Adipocyte (in vitro differentiated cells): ENCODE measurements at regions not wholly inside any gene's neighbourhood (a gene's known extent, or its start where the extent isn't known, plus 50 kb on each side); places are given as distances from the start of the nearest gene placed in this dataset.

Experiments used
- DNase-seq: peaks from one replicate; pipeline ENCODE4 v3.0.0-alpha.2; 2015; ENCODE audit warnings: low read depth
- H3K27me3 ChIP-seq: replicated peaks from 2 replicates; pipeline ENCODE4 v1.7.0; 2013; ENCODE audit warnings: mild to moderate bottlenecking, low read length, moderate library complexity; ENCODE audit not compliant: control insufficient read depth, insufficient read depth
- H3K36me3 ChIP-seq: 2 replicates; pipeline ENCODE4 v1.7.0; 2013; ENCODE audit warnings: low read length, mild to moderate bottlenecking, moderate library complexity; ENCODE audit not compliant: control insufficient read depth, insufficient read depth, severe bottlenecking
- H3K4me1 ChIP-seq: 2 replicates; pipeline ENCODE4 v1.7.0; 2013; ENCODE audit warnings: mild to moderate bottlenecking, low read length, moderate library complexity; ENCODE audit not compliant: control insufficient read depth, insufficient read depth
- H3K4me3 ChIP-seq: 2 replicates; pipeline ENCODE4 v1.7.0; 2013; ENCODE audit warnings: mild to moderate bottlenecking, low read length, moderate library complexity
- H3K9ac ChIP-seq: 2 replicates; pipeline ENCODE4 v1.7.0; 2013; ENCODE audit warnings: mild to moderate bottlenecking, low read length, moderate library complexity
- H3K9me3 ChIP-seq: 2 replicates; pipeline ENCODE4 v1.7.0; 2013; ENCODE audit warnings: mild to moderate bottlenecking, low read length, moderate library complexity; ENCODE audit not compliant: control insufficient read depth

DNA sequence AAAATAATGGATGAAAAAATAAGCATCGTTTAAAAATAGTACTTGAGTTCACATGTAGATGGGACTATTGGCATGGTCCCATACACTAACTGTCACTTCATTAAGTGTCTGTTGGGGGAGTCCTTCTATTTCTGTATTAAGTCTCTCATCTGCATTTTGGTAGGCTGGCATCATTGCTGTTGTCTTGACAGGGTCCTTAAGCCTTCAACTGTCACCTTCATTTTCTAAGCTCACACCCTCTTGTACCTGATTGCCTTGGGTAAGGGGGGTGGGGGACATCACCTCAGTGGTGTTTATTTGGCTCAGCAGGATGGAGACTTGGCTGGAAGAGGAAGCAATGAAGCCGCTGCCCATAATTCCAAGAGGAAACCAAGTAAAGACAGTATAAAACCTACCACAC is 202.0 kb upstream of the VEPH1 start:
- Histone ChIP-seq H3K36me3 (no peaks in the 10 kb centered on the region), H3K27me3 (no peaks in the 10 kb centered on the region), H3K9me3 (peaks cover 3% of the 10 kb centered on the region), H3K4me1 (peaks cover 3% of the 10 kb centered on the region), H3K4me3 (no peak overlapping the region), H3K9ac (no peak overlapping the region)
- DNase-seq, result no peak

DNA sequence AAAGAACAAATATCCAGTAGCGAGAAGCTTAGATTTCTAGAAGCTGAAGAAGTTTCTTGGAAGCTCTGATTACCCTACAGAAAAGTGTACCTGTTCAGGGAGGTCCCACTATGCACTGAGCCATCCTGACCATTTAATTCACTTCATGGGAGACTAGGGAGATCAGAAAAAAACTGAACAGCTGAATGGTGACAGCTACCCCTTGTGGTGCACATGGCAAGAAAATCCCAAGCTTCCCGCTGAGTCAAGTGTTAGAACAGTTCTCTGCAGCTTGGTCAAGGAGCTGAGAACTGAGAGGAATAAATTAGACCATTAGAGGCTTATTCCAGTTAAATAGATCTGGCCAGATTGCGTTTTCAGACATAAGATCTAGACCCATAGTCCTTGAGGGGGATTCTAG is 197.2 kb upstream of the VEPH1 start:
- Histone ChIP-seq H3K4me1 (peaks cover 12% of the 10 kb centered on the region), H3K9me3 (peaks cover 3% of the 10 kb centered on the region), H3K36me3 (no peaks in the 10 kb centered on the region), H3K27me3 (peaks cover 2% of the 10 kb centered on the region), H3K9ac (no peak overlapping the region), H3K4me3 (no peak overlapping the region)
- DNase-seq, result no peak

DNA sequence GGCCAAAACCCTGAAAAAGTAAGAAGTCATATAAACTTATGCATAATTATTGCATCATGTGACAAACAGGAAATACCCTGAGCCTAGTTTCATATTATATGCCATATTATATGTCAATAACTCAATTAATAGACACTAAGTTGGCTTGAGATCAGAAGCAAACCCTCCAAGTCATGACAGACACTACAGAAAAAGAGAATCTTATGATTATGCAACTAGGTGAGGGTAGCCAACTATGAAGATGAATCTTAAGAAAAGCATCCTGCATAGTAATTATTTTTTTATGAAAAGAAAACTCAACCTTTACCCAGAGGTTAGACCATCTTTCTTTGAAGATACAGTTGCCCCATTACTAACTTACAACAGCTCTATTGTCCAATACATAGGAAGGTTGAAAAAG is 192.4 kb upstream of the VEPH1 start:
- peaks cover 2% of the 10 kb centered on the region for H3K27me3 ChIP-seq
- H3K4me1 ChIP-seq, result peaks cover 20% of the 10 kb centered on the region
- H3K9ac ChIP-seq, result no peak overlapping the region
- no peaks in the 10 kb centered on the region for H3K36me3 ChIP-seq
- no peak for DNase-seq
- H3K9me3 ChIP-seq, result no peaks in the 10 kb centered on the region
- no peak overlapping the region for H3K4me3 ChIP-seq

DNA sequence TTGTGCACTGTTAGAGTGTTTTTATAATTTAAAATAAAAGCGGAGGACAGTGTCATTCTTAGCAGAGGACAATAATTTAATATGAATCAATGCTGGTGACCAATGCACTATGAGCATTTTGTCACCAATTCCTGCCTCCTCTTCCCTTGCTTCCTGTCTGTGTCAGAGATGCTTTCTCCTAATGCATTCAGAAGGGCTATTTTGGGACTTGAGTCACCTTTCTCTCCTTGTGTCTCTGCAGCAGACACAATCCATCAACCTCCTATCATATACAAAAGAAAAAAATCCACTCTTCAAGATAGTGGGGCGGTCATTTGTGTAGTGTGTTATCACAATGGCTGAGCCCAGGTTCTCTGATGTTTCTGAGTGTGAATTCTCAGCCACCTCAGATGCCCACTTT is 191.9 kb upstream of the VEPH1 start:
- Histone ChIP-seq H3K4me1 (peaks cover 20% of the 10 kb centered on the region), H3K4me3 (no peak overlapping the region), H3K27me3 (peaks cover 2% of the 10 kb centered on the region), H3K36me3 (no peaks in the 10 kb centered on the region), H3K9ac (no peak overlapping the region), H3K9me3 (no peaks in the 10 kb centered on the region)
- DNase-seq, result no peak

DNA sequence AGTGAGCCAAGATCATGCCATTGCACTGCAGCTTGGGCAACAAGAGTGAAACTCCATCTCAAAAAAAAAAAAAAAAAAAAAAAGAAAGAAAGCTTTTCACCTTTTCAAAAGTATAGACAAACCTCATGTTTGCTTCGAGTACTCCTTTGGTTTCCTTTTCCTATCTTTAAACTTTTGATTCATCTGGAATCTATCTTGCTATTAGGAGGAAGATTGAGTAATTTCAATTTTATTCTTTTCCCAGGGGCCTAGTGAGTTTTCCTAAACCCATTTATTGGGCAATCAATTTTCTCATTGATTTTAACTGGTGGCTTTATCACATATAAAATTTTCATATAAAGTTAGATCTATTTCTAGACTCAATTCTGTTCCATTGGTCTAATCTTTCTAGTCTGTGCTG is 190.5 kb upstream of the VEPH1 start:
- Histone ChIP-seq H3K4me1 (peaks cover 20% of the 10 kb centered on the region), H3K9ac (no peak overlapping the region), H3K4me3 (no peak overlapping the region), H3K36me3 (no peaks in the 10 kb centered on the region), H3K27me3 (no peaks in the 10 kb centered on the region), H3K9me3 (no peaks in the 10 kb centered on the region)
- no peak for DNase-seq

DNA sequence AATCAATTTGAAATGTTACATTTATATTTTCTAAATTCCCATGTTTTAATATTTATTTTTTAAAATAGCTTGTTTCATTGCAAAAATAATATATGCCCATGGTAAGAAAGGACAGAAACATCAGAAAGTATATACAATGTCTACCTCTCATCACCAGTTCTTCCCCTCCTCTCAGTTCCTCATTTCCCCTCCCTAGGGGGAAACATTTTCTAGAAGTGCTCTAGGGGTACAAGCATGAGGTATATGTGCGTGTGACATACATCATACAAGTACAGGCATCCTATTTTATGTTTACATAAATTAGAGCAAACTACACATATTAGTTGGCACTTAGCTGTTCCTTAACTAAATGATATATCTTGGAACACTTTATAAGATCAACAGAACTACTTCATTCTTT is 189.3 kb upstream of the VEPH1 start:
- H3K9me3 ChIP-seq, result no peaks in the 10 kb centered on the region
- no peaks in the 10 kb centered on the region for H3K27me3 ChIP-seq
- no peak for DNase-seq
- no peak overlapping the region for H3K4me3 ChIP-seq
- peaks cover 20% of the 10 kb centered on the region for H3K4me1 ChIP-seq
- no peak overlapping the region for H3K9ac ChIP-seq
- no peaks in the 10 kb centered on the region for H3K36me3 ChIP-seq

DNA sequence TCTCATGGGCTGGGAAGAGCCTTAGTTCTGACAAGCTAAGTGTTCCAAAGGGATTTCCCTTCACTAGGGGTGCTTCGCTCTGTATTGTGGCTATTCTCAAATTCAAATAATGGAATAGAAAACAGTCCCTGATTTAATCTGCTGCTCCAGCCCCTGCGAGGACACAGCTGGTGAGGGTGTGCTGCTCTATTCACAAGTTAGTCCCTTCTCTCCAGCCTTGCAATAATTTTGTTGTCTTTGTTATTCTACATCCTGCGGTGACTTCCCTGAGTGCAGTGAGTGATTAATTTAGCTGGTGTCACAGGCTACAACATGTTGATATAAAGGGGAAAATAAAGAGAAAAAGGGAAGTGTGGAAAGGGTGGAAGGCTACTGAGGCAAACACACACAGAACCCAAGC is 180.5 kb upstream of the VEPH1 start:
- no peak for DNase-seq
- H3K4me1 ChIP-seq, result no peaks in the 10 kb centered on the region
- H3K9ac ChIP-seq, result no peak overlapping the region
- H3K4me3 ChIP-seq, result no peak overlapping the region
- peaks cover 9% of the 10 kb centered on the region for H3K27me3 ChIP-seq
- no peaks in the 10 kb centered on the region for H3K9me3 ChIP-seq
- H3K36me3 ChIP-seq, result no peaks in the 10 kb centered on the region

DNA sequence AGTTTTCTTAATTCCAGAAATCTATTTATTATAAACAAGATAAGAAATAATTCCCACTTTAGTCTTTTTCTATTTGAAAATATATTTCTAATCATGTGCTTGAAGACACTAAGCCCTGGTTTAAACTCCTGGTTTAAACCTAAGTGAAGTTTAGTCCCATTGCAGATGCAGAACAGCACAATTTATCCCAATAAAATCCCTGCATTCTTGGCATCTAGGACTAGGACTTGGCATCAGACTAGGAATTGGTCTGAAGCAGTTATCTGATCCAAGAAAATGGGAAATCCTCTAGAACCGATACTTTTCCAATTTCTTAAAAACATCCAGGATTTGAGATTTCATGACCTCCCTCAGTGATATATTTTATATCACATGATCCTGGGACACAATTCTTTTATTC is 168.8 kb upstream of the VEPH1 start:
- no peaks in the 10 kb centered on the region for H3K27me3 ChIP-seq
- H3K4me3 ChIP-seq, result no peak overlapping the region
- no peak for DNase-seq
- H3K9me3 ChIP-seq, result no peaks in the 10 kb centered on the region
- peaks cover 8% of the 10 kb centered on the region for H3K4me1 ChIP-seq
- H3K36me3 ChIP-seq, result no peaks in the 10 kb centered on the region
- H3K9ac ChIP-seq, result no peak overlapping the region

DNA sequence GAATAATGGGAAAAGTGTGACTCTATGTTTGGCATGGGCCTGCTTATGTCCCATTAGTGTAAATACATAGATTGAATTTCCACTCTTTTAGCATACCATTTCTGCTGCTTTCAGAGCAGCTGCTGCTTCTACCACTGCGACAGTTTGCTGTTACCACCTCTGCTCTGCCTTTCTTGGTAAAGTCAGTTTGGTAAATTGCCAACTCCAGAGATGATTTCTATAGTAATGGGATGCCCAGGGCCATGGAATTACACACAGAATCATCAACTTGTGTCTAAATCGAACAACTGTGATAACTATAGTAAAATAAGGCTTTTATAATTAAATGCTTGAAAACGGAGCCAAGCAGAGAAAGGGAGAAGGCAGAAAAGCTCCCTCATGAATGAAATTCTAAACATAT is 168.4 kb upstream of the VEPH1 start:
- Histone ChIP-seq H3K9ac (no peak overlapping the region), H3K27me3 (no peaks in the 10 kb centered on the region), H3K4me1 (peaks cover 8% of the 10 kb centered on the region), H3K36me3 (no peaks in the 10 kb centered on the region), H3K9me3 (no peaks in the 10 kb centered on the region), H3K4me3 (no peak overlapping the region)
- no peak for DNase-seq

DNA sequence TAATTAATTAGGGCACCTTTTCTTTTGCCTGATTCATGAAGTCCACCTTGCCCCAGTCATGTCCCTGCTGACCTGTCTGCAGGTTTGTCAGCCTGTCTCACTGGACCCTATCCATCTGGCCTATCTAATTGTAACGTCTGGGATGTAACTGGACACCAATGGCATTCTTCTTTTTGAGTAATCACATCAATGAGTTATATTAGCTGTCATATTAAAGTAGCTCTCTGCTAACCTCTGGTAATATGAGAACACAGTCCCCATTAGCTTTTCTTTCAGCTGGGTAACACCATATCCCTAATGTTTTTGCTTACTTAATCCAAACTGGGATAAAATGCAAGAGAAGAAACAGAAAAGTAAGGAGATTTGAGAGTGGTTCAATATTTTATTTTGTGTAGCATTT is 166.2 kb upstream of the VEPH1 start:
- Histone ChIP-seq H3K27me3 (no peaks in the 10 kb centered on the region), H3K4me3 (no peak overlapping the region), H3K36me3 (no peaks in the 10 kb centered on the region), H3K4me1 (peaks cover 8% of the 10 kb centered on the region), H3K9ac (no peak overlapping the region), H3K9me3 (no peaks in the 10 kb centered on the region)
- peak; percentile 9 for DNase-seq

DNA sequence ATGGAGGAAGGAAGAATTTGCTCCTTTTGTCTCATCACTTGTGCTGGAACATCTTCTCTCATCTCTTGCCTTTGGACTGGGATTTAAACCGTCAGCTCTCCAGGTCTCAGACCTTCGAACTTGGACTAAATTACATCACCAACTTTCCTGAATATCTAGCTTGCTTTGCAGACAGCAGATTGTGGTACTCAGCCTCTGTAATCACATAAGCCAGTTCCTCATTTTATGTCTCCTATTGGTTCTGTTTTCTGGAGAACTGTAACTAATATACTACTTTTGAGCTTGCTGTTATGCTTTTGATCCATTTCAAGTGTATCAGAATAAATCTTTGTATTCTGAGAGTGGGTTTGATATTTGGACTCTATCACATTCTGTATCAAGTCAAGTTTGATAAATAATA is 164.3 kb upstream of the VEPH1 start:
- H3K27me3 ChIP-seq, result no peaks in the 10 kb centered on the region
- no peak for DNase-seq
- H3K9ac ChIP-seq, result no peak overlapping the region
- no peak overlapping the region for H3K4me3 ChIP-seq
- H3K36me3 ChIP-seq, result no peaks in the 10 kb centered on the region
- no peaks in the 10 kb centered on the region for H3K9me3 ChIP-seq
- peaks cover 8% of the 10 kb centered on the region for H3K4me1 ChIP-seq

DNA sequence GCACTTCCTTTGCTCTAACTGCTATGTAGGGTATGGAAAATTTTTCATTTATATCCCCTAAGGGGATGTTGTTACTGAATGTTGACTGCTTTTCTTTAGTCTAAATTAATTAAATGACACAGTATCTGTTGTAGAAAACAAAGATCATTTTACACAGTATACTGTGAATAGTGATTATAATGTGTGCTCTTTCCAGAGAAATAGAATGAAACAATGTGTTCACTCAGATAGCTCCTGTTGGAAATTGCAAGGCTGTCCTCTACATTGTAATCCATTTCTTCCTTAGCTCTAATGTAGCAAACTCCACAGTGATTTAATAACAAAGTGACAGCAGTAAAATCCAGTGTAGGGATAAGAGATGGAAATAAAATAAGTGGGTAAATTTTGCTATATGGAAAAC is 159.0 kb upstream of the VEPH1 start:
- Histone ChIP-seq H3K9me3 (no peaks in the 10 kb centered on the region), H3K36me3 (no peaks in the 10 kb centered on the region), H3K4me1 (peaks cover 9% of the 10 kb centered on the region), H3K4me3 (no peak overlapping the region), H3K9ac (no peak overlapping the region), H3K27me3 (no peaks in the 10 kb centered on the region)
- no peak for DNase-seq
